GM12891 (cell line): ENCODE measurements at regions not wholly inside any gene's neighbourhood (a gene's known extent, or its start where the extent isn't known, plus 50 kb on each side); places are given as distances from the start of the nearest gene placed in this dataset.

Source experiments
- DNase-seq: peaks from one replicate; pipeline ENCODE4 v3.0.0; 2011; ENCODE audit warnings: low spot score; ENCODE audit not compliant: insufficient read length
- FAIRE-seq: peaks from 2 replicates; lab custom pipeline; 2011; peaks lifted over from hg19 to GRCh38; lab: Jason Lieb, UNC
- PAX5 ChIP-seq: IDR thresholded peaks from 2 replicates; pipeline ENCODE4 v1.6.1; 2011; ENCODE audit warnings: low read length, moderate library complexity, mild to moderate bottlenecking; ENCODE audit not compliant: insufficient read depth, severe bottlenecking
- POLR2A ChIP-seq: IDR thresholded peaks from 2 replicates; pipeline ENCODE4 v1.6.1; 2011; ENCODE audit warnings: low read depth, low read length, control low read depth
- POLR2AphosphoS5 ChIP-seq: IDR thresholded peaks from 2 replicates; pipeline ENCODE4 v1.6.1; 2011; ENCODE audit warnings: low read depth, low read length, control low read depth
- POU2F2 ChIP-seq: IDR thresholded peaks from 2 replicates; pipeline ENCODE4 v1.6.1; 2011; ENCODE audit warnings: low read depth, mild to moderate bottlenecking, control low read depth, low read length, moderate library complexity
- SPI1 ChIP-seq: IDR thresholded peaks from 2 replicates; pipeline ENCODE4 v1.6.1; 2011; ENCODE audit warnings: low read depth, low read length, control low read depth
- TAF1 ChIP-seq: IDR thresholded peaks from 2 replicates; pipeline ENCODE4 v1.6.1; 2011; ENCODE audit warnings: low read depth, low read length, control low read depth

DNA sequence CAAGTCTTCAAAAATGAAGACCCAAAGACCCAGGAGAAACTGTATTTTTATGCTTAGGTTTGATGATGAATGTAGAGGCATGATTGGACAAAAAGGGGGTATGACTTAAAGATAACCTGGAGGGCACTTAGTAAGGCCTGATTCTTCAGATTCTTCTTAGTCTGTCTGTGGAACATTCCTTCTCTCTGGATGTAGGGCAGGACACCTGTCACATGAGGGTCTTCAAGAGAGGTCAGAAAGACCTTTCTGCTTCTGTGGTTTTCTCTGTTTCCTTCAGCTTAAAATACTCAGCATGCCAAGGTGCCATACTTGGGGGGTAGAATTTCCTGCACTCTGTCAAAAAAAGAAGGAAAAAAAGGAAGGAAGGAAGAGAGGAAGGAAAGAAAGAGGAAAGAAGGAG is 78.1 kb downstream of the BLID start:
- no peak for TF ChIP-seq POLR2AphosphoS5
- no peak for TF ChIP-seq POU2F2
- no peak for TF ChIP-seq TAF1
- TF ChIP-seq SPI1: no peak
- no peak for TF ChIP-seq PAX5
- no peak for TF ChIP-seq POLR2A
- no peak for DNase-seq
- no peak for FAIRE-seq

DNA sequence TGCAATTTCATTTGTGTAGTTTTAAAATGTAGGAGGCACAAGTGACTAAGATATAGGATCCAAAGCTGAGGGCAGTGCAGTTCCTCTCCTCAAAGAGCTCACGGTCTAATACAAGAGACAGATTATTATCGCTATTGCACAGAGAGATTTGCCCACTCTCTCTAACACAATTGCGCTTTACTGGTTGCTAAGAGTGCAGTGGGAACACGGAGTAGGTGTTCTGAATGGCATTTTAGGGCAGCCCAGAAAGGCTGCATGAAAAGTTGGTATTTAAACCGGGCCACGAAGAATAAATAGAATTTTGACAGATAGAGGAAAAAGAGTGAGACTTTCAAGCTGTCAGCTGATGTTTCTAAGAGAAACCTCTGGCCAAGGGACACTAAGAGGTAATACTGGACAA is 79.5 kb downstream of the BLID start:
- no peak for FAIRE-seq

GRCh38 chr11:122036018-122036417 is 80.0 kb downstream of the BLID start:
- no peak for TF ChIP-seq POLR2AphosphoS5
- no peak for TF ChIP-seq SPI1
- no peak for TF ChIP-seq POLR2A
- TF ChIP-seq PAX5: no peak
- no peak for TF ChIP-seq POU2F2
- TF ChIP-seq TAF1: no peak
- no peak for FAIRE-seq

More for the DNA sequence above, 79.5 kb downstream of the BLID start:
- DNase-seq: no peak
- TF ChIP-seq TAF1: no peak
- no peak for TF ChIP-seq SPI1
- TF ChIP-seq POLR2A: no peak
- TF ChIP-seq POLR2AphosphoS5: no peak
- TF ChIP-seq POU2F2: no peak
- TF ChIP-seq PAX5: no peak

GRCh38 chr11:122033631-122034030 is 82.4 kb downstream of the BLID start:
- DNase-seq: no peak
- FAIRE-seq: no peak
- TF ChIP-seq SPI1 (no peak), PAX5 (no peak), POLR2AphosphoS5 (no peak)

More at GRCh38 chr11:122036018-122036417, 80.0 kb downstream of the BLID start:
- no peak for DNase-seq

- DNase-seq (no peak), FAIRE-seq (no peak)
- TF ChIP-seq PAX5 (no peak), POLR2A (no peak), TAF1 (no peak), POU2F2 (no peak)
Measured at GRCh38 chr11:122033193-122033592, 82.8 kb downstream of the BLID start.

DNA sequence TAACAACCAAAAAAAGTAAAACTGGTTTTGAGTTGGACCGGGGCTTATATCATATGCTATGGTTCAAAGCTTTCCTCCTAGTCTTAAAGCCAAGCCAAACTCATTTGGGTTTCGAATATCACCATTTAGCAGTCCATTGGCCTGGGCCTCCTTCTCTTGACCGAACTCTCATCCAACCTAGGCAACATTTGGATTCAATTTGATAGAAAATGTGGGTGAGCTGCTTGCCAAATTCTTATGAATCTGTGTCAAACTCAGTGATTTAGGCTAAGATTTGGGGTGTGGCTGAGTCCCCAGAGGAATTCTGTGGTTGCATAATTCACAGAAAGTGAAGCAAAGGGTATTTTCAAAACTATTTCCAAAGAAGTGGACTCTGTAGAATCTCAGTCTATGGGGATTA is 83.7 kb downstream of the BLID start:
- TF ChIP-seq POLR2AphosphoS5: no peak
- FAIRE-seq: no peak

DNA sequence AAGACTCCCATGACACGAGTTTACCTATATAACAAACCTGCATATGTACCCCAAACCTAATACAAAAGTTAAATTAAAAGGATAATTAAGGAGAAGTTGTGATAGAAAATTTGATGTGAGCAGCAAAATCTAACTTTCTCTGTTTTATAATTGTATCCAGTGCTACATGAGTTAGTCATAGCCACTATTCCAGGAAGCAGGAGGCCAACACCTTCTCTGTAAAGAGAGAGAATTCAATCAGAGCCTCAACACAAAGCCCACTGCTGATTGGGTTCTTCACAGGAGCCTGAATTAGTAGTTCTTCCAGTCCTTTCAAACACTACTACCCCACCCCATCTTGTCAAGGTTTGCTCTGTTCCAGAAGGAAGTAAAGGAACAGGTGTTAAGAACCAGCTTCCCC is 84.2 kb downstream of the BLID start:
- TF ChIP-seq POLR2A (no peak), POLR2AphosphoS5 (no peak), TAF1 (no peak), POU2F2 (no peak), SPI1 (no peak), PAX5 (no peak)
- DNase-seq: no peak
- no peak for FAIRE-seq

More for the DNA sequence above, 83.7 kb downstream of the BLID start:
- DNase-seq: no peak

- TF ChIP-seq PAX5: no peak
- no peak for TF ChIP-seq POU2F2
- TF ChIP-seq SPI1: no peak
- no peak for TF ChIP-seq POLR2AphosphoS5
- no peak for TF ChIP-seq POLR2A
- no peak for TF ChIP-seq TAF1
- FAIRE-seq (no peak), DNase-seq (no peak)
Measured at GRCh38 chr11:122030286-122030685, 85.7 kb downstream of the BLID start.

- FAIRE-seq: no peak
- no peak for DNase-seq
- TF ChIP-seq PAX5 (no peak), POLR2AphosphoS5 (no peak)
Measured at GRCh38 chr11:122028545-122028944, 87.5 kb downstream of the BLID start.

DNA sequence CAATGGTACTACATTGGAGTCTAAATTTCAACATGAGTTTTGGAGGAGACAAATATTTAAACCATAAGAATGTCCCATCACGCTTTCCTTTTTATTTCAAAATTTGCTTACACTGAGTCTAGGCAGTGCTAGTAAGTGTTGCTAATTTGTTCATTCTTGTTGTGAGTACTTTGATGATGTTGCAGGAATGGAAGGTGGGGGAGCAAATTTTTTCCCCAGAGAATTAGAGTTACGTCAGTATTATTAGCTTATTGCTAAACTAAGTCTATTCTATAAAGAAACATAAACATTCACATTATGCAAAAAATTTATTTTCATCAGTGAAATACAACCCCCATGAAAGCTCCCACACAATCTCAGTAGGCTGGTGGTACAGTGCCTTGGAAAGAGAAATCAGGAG is 88.0 kb downstream of the BLID start:
- TF ChIP-seq TAF1: no peak
- FAIRE-seq (no peak), DNase-seq (no peak)

DNA sequence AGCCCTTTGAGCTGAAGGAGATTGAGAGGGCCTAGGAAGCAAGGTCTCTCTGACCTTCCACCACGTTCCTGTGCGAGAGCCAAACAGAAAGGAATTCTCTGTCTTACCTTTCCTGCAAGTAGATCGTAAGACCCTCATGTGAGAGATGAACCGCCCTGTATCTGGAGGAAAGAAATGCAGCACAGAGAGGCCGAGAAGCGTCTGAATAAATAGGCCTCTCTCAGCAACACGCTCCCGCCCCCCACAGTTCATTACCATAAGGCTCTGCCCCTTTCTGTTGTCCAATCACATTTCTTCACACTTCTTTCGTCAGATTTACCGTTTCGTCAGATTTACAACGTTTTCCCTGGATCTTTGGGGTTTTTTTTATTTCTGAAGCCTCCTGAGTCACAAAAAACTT is 90.3 kb downstream of the BLID start:
- TF ChIP-seq POU2F2: no peak
- no peak for FAIRE-seq
- DNase-seq: no peak

- FAIRE-seq (no peak), DNase-seq (no peak)
- TF ChIP-seq POU2F2: no peak
- no peak for TF ChIP-seq POLR2AphosphoS5
- TF ChIP-seq PAX5: no peak
- no peak for TF ChIP-seq POLR2A
- TF ChIP-seq SPI1: no peak
- TF ChIP-seq TAF1: no peak
Measured at GRCh38 chr11:122024278-122024677, 91.7 kb downstream of the BLID start.
